Activated naive CD4-positive, alpha-beta T cell treated with anti-CD3 and anti-CD28 coated beads, Interleukin-2, amount 50 U/mL, for 16 hours (primary cell): ENCODE measurements at regions not wholly inside any gene's neighbourhood (a gene's known extent, or its start where the extent isn't known, plus 50 kb on each side); places are given as distances from the start of the nearest gene placed in this dataset.

Experiments
- DNase-seq: peaks from one replicate; pipeline ENCODE4 v3.0.0-alpha.2; 2020

DNA sequence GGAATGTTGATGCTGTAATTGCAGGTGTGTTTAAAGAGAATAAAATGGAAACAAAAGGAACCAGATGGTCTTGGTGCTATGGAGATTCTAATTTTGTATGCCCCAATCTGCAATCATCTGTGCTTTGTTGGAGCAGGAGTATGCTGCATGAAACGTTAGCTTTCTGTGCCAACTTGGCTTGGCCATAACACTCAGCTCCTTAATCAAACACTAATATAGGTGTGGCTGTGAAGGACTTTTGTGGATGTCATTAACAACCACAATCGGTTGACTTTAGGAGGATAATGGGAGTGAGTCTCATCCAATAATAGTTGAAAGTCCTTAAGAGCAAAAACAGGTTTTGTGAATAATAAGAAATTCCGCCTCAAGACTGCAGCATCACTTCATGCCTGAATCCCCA, 399.2 kb downstream of the NLGN4X start:
- no peak for DNase-seq

- no peak for DNase-seq
Measured at GRCh38 chrX:5829060-5829459, 399.6 kb downstream of the NLGN4X start.

GRCh38 chrX:5823903-5824302, 404.8 kb downstream of the NLGN4X start:
- DNase-seq: no peak

GRCh38 chrX:5810636-5811035, 418.0 kb downstream of the NLGN4X start:
- no peak for DNase-seq

GRCh38 chrX:5807181-5807580, 421.5 kb downstream of the NLGN4X start:
- DNase-seq: no peak

- no peak for DNase-seq
Measured at GRCh38 chrX:5802391-5802790, 426.3 kb downstream of the NLGN4X start.

DNA sequence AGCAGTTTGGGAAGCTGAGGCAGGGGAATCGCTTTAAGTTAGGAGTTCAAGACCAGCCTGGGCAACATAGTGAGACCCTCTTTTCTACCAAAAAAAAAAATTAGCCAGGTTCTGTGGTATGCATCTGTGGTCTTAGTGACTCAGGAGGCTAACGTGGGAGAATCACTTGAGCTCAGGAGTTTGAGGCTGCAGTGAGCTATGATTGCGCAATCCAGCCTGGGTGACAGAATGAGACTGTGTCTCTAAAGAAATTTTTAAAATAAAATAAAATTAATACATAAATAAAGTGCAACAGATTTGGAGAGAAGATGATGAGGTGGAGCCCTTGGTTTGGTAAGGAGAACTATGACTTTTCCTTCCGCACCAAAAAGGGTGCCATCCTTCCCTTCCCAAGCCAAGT, 436.9 kb downstream of the NLGN4X start:
- no peak for DNase-seq

DNA sequence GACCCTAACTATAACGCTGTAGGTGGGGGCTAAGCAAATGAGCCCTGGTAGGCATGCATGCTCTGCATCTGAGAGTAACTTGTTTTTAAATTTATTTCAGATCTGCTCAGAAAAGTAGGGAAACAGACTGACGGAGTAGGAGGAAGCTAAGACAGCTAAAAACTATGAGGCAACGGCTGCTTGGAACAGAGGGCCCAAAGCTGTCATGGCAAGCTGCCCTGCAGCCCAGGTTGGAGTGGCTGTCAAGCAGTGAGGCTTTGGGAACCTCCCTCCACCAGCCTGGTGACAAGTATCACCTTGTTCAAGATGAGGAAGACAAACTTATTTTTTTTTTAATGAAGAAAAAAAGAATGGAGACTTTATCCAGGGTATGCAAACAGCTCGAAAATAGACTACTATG, 439.8 kb downstream of the NLGN4X start:
- no peak for DNase-seq

DNA sequence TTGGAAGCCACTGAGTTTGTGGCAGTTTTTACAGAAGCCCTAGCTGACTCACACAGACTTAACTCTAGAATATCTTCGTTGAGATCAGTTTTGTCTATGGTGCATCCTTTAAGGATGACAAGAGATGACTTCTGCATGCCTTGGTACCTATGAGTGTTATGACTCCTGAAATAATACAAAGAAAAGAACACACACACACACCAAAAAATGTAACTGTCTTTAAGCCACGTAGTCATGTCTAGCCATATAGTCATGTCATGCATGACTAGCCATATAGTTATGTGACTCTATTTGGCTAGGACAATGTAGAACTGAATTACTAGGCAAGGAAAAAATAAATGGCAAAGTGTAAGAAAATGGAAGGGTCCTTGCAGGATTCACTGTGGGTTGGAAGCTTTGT, 447.8 kb downstream of the NLGN4X start:
- DNase-seq: no peak

DNA sequence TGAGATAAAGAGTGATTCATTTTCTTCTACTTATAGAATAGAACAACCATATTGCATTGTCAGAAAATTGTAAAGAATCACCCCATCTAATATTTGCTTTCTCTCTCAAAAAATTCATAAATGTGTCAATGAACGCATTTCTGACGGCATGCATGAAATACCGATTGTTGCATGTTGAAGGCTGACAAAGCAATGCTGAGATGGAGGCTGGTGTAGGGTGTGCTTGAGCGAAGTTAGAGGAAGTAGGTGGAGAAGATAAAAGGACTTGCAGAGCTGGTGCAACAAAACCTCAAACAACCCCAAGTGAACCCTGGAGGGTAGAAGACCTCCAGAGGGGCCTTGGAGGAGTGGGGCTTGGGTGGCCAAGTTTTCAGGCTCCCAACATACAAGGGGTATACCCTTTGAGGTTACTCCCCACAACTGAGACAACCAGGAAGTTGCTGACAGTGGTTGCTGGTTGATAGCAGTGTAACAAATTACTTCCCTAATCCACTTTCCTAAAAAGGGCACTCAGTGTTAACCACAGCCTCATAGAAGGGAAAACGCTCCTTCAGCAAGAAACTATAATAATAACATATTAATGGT, 452.7 kb downstream of the NLGN4X start:
- no peak for DNase-seq

GRCh38 chrX:5774446-5774845, 454.2 kb downstream of the NLGN4X start:
- no peak for DNase-seq

GRCh38 chrX:5771441-5771840, 457.2 kb downstream of the NLGN4X start:
- no peak for DNase-seq

GRCh38 chrX:5756616-5757015, 472.1 kb downstream of the NLGN4X start:
- no peak for DNase-seq

DNA sequence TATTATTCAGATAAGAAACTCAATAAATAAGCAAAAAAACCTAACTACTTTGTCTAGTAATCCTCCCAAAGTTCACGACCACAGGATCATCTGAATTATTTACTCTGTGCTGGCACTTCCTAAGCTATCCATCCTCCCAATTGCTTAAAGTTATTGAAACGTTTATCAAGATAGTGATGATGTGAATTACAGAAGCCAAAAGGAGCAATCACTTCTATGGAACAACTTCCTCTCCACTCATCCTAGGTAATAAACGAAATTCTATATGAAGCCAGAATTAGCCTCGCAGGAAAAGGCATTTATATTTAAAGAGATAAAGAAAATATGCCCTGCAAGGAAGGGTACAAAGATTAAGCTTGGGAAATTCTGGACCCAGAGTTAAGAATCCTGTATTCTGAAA, 475.4 kb downstream of the NLGN4X start:
- DNase-seq: no peak

GRCh38 chrX:5752831-5753230, 475.8 kb downstream of the NLGN4X start:
- no peak for DNase-seq

- no peak for DNase-seq
Measured at GRCh38 chrX:5748586-5749150, 480.0 kb downstream of the NLGN4X start.

DNA sequence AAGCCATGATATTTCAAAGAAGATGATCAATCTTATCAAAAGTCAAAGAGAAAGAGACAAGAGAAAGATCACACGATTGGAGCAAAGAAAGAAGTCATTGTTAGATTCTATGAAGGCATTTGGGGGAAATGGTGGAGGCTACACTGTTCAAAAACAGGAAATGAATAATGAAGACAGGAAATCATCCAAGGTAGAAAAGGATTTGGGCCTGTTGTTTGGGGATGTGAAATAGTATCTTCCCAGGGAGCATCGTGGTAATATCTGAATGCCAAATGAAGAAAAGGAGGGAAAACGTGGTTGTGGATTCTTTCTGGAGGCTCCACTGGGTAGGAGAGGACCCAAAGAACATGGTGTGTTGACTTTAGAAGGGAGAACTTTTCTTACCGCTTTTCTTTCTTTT, 482.4 kb downstream of the NLGN4X start:
- no peak for DNase-seq

DNA sequence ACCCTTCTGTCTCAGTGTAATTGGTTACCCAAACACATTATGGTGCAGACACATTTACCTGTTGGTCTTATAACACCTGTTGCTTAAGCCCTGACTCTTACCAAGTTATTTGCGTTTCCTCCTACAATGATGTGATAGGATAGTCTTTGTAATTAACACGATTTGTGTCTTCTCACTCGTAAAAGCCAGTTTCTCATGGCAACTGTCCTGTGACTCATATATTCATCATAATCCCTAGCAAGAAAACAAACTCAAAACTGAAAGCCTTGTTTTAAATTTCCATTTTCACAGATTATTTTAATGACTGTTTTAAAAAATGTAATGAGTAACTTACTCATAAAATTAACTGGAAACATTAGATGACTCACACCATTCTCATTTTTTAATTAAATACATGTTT, 495.2 kb downstream of the NLGN4X start:
- DNase-seq: no peak

DNA sequence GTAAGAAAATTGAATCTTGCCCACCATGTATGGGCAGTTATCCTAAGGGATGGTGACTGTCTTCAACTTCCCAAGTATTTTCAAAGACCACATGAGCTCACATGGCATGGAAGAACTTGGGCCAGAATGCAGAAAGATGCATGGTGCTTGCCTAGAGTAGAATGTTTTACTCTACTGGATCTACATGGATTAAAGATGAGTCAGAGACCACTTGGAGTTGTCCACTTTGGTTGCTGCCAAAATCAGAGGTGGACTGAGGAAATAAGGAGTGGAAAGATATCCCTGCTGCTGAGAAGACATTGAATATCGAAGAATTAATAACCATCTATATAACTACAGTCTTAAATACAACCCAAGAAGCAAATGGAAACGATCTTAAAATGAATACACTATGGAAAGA, 498.1 kb downstream of the NLGN4X start:
- DNase-seq: no peak

DNA sequence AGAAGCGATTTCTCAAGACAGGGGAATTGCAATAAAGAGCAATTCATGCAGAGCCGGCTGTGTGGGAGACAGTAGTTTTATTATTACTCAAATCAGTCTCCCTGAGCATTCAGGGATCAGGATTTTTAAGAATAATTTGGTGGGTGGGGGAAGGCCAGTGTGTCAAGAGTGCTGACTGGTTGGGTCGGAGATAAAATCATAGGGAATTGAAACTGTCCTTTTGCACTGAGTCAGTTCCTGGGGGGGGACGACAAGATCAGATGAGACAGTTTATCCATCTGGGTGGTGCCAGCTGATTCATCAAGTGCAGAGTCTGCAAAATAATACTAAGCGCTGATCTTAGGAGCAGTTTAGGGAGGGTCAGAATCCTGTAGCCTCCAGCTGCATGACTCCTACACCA, 502.4 kb downstream of the NLGN4X start:
- DNase-seq: no peak

GRCh38 chrX:5724123-5724522, 504.5 kb downstream of the NLGN4X start:
- no peak for DNase-seq

DNA sequence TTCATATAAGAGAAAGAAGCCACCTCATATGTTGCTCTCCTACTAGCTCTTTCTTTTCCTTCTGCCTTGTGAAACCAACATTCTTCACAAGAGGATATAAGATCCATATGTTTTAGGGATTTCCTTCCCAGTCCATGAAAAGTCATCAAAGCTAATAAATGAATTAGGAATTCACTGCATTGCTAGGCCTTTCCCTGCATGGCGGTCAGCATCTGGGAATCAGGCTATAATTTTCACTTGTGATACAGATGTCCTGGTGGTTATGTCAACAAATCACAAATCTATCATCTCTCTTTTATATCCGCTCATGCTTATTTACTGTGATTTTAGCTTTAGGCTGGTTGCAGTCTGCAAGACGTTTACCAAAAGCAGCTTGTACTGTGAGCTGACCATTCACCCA, 510.0 kb downstream of the NLGN4X start:
- DNase-seq: no peak

DNA sequence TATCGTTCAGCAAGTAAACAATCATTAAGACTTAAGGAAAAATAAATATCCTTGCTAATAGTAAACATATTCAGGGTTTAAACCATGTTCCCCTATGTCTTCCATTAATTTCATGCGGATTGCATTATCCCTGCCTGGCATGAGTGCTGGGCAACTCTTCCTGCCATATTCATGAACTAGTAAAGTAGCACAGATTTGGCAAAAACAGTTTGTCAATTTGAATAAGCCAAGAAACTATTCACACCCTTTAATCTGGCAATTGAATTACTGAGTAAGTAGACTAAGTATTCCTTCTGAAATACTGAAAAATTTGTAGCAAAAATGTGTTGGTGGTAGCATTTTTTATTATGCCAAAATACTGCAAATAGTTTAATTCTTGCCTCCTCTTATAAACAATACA, 512.0 kb downstream of the NLGN4X start:
- no peak for DNase-seq

- no peak for DNase-seq
Measured at GRCh38 chrX:5708251-5708650, 520.4 kb downstream of the NLGN4X start.

- DNase-seq: no peak
Measured at GRCh38 chrX:5702890-5703289, 525.8 kb downstream of the NLGN4X start.

DNA sequence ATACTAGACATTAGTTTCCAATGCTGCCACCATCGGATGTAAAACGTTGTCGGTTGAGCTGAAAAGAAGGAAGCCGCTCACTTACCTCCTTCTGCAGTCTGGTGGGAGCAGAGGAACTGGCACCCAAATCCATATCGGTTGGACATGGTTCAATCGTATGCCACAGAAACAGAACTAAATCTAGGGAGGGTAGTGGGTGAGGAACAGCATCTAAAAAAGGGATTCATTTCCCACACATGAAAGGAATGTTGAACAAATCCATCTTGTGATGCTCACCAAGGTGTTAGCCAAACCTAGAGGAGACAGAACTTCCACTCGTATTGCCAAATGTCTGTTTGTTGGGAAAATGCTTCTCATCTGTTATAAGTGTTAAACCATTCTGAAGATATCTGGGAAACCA, 532.7 kb downstream of the NLGN4X start:
- no peak for DNase-seq
